Right lung (tissue), 2 donors: ENCODE measurements at regions not wholly inside any gene's neighbourhood (a gene's known extent, or its start where the extent isn't known, plus 50 kb on each side); places are given as distances from the start of the nearest gene placed in this dataset.
"Not testable (repeated sequence)": the region's sequence is repeated elsewhere in the genome, so short reads cannot be mapped to it uniquely, and the experiment has no call there.

Experiments
- DNase-seq, 2 donors: peaks; one replicate each; pipeline ENCODE4 v3.0.0-alpha.2; 2013

DNA sequence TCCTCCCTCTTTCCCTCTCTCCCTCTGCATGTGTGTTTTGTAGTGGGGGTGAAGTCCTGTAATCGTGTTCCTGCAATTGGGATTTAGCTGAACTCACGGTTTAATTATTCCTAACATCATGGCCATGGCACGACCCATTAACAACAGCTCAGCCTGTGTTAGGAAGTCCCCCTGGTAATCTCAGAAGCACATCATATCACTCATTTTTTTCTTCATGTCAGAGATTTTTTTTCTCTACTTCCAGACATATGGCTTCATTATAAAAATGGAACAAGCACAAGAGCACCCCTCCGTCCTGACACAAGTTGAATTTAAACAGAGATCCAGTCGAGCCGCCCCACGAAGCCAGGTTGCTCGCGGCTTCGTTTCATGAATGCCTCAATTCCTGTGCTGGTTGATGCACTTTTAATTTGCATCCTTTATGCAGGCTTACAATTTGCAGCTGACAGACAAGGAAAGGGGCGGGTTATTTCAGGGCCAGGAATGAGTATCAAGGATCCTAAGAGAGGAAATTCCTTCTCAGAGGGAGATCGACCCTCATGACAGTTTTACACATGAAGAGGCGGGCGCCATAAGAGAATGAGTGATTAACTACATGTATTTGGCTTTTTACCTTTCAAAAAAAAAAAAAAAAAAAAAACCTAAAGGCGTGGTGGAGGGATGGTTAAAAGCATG, 192.9 kb downstream of the MAF start:
- DNase-seq, result no peak

DNA sequence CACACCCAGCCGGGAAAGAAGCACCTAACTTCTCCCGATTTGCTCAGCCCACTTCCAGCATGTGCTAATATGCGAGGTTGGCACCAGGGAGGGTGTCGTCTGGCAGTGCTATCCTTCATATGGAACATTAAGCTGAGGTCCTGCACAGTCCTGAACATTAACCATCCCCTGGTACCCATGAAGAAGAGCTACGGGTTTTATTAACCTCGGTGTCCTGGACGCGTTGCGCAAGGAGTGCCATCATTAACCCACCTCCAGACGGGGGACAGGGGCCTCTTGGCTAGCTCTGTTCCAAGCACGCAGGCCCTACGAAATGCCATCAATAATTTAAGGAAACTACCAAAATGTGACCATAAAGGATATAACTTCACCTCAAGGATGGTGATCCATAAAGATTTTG, 193.5 kb downstream of the MAF start:
- DNase-seq, result no peak

DNA sequence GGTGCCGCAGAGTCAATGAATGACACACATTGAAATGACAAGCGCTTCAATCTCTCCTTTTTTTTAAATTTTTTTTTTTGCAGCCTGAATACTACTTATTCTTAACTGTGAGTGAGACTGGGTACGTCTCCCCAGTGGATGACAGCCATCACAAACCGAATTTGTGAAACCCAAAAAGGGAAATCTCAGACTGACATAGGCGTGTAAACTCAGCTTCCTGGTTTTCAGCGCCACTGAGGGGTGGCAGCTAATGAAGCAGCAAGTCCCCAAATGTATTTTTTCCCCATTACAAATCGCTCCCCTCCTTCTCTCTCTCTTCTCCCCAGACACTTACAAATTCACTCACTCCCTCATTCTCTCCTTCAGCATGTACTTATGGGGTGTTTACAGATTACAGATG, 196.0 kb downstream of the MAF start:
- DNase-seq, result no peak

DNA sequence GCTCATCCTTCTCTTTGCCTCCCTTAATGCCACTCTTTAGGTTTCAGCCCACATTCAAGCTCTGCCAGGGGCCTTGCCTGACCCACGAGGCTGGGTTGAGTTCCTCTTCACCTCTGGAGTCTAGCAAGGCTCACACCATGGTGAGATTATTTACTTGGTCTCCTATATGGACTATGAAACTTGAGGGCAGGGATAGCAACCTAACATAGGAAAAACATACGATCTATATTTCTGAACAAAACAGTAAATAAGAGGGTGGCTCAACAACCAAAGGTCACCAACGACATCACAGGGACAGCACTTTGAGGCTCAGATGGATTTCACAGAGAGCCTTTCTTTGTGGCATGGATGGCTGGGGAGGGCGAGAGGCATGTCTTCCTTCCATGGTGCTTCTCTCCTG, 197.0 kb downstream of the MAF start:
- no peak for DNase-seq

DNA sequence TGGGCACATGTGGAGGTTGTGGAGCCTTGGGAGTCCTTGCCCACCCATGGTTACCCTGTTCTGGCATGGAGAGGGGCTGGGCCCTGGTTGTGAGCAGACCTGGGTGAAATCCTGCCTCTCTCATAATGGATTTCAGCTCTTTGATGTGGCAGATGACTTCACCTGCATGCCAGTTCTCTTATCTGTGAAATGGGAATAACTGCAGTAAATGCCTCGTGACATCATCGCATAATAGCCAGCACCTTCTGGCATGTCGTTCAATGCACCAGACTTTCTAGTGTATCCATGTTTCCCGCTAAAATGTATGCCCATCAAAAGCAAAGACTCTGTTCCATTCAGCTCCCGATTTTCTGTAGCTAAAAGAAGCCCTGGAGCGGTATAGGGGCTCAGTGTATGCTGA, 197.6 kb downstream of the MAF start:
- DNase-seq, result no peak

DNA sequence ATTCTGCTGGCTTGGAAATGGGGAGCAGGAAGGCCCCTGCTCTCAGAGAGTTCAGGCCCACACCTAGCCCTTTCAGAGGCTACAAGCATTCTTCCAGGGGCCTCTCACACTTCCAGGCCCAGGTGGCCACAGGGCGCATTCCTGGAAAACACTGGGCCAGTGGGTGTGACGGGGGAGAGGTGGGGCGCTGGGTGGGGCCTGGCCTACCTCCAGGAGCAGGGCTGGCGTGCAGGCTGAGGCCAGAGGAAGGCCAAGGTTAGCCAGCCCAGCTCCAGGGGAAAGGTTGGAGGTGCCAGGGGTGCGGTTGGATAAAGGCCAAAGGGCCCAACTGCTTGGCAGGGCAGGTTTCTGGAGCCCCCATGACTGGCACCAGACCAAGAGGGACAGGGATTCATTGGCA, 198.2 kb downstream of the MAF start:
- no peak for DNase-seq

DNA sequence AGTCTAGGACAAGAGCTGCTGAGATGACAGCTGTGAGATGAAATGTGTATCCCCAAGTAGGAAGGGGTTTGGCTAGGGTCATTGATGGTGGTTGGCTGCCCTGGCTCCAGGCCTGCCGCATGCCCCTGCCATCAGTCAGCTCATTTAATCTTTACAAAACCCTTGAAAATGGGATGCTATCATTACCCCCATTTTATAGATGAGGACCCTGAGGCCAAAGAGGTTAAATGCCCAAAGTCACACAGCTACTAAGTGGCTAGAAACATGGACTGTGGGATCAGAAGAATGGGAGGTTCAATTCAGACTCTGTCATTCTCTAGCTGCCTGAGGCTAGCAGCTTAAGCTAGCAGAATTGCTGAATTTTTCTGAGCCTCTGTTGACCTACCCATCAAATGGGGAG, 198.8 kb downstream of the MAF start:
- no peak for DNase-seq

DNA sequence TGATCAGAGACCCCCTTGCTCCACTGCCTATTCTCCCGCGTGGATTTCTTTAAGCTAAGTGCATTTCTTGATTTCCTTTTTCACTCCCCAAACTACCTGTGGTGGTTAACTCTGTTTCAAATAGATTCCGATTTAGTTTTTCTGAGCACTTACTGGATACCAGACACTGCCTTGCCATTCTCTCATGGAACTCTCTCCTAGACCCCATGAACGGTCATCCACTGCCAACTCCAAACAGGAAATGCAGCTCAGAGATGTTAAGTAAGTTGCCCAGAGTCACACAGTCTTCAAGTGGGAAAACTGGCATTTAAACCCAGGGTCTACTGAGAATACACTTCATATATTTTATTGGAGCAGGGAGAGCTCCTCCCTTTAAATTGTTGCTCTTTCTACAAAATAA, 199.4 kb downstream of the MAF start:
- DNase-seq, result no peak

DNA sequence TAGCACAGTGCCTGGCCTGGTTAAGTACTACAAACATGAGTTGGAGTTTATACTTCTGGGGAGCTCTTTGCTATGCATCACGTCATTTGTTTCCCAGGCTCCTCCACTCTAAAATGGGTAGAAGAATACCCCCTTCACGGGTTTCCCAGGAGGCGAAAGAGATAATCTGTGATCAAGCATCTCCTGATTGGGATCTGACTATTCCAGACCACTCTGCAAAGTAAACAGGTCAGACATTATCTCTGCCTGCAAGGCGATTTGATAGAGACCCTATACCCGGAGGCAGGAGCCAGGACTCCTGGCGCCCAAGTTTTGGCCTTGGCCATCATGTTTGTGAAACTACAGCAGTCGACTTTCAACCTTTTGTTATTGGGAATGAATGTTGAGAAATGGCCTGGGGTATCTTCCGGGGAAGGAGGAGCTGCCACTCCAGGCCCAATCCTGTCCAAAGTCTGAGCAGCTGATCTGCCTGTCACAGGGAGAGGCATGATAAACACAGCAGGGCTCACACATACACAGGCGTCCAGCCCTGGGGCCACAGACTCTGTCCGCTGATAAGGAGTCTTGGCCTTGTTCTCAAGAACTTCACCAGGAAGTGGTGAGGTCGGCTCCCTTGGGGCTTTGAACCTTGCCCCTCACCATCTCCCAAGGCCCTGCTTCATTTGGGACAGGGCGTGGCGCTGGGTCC, 199.9 kb downstream of the MAF start:
- no peak for DNase-seq

DNA sequence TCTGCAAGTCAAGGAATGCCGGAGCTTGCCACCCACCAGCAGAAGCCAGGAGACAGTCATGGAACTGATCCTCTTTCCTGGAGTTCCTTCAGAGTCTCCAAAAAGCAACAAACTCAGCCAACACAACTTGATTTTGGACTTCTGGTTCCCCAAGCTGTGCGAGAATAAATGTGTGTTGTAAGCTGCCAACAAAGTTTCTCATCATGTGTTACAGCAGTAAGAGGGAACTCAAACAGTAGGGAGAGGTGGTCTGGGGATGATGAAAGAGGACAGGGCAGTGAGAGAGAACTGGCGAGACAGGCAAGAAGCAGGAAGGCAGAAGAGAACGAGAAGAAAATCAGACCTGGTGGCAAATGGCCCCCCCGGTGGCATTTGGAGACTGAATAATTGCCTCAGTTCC, 204.9 kb downstream of the MAF start:
- no peak for DNase-seq

DNA sequence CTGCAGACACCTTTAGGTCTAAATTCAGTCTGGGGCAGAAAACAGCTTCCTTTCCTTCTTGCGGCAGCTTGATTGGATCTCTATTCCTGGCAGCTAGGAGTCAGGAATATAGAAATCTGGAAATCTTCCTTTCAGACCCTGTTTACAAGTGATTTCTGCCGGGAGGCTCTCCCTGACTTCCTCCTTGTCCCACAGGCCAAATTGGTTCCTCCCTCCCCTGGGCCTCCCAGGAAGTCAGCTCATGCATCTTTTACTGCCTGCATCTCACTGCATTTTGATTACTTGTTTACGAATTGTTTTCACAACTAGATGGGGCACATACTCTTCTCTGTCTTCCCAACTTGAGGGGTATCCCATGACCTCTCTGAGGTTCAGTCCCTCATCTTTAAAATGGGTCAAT, 206.3 kb downstream of the MAF start:
- no peak for DNase-seq

DNA sequence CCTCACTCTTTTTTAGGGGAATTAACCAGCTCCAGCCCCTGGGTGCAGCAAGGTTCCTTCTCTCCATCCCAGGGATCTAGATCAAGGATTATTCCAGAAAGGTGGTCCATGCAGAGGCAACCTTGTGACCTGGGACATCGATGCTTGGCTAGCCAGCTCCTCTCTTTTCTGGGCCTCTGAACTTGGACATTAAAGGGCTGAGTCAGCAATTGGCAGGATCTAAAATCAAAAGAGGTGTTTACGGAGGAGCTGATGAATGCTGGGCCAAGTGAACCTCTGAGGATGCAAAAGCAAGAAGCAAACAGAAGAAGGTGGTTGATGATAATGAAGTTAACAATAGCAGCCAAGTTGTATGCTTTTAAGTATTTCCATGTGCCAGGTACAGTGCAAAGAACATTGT, 207.0 kb downstream of the MAF start:
- no peak for DNase-seq

DNA sequence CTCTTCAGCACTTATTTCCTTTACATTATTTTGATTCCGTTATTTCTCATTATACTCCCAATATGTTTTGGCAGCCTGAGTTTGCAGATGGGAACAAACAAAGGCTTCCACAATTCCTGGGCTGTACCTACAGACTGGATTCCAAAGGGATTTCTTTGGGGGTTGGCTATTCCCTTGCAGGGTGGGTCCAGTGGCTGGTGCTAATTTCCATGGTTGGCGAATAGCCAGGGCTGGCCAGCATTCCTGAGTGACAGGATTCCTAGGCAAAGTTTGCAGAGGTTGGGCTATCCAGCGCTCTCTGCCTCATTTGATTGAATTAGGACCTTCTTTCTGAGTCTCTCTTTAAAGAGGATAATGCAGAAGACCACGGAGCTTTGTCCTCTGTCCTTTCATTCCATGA, 207.4 kb downstream of the MAF start:
- DNase-seq, result no peak

DNA sequence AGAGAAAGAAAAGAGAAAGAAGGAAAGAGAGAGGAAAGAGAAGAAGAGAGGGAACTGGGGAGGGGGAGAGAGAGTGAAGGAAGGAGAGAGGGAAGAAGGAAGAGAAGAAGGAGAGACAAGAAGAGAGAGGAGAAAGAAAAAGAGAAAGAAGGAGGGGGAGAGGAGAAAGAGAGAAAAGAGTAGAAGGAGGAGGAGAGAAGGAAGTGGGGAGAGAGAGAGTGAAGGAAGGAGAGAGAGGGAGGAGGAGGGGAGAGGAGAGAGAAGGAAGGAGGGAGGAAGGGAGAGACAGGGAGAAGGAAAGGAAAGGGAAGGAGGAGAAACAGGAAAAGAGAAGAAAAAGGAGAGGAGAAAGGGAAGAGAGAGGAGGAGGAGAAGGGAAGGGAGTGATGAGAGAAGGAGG, 208.5 kb downstream of the MAF start:
- no peak for DNase-seq

DNA sequence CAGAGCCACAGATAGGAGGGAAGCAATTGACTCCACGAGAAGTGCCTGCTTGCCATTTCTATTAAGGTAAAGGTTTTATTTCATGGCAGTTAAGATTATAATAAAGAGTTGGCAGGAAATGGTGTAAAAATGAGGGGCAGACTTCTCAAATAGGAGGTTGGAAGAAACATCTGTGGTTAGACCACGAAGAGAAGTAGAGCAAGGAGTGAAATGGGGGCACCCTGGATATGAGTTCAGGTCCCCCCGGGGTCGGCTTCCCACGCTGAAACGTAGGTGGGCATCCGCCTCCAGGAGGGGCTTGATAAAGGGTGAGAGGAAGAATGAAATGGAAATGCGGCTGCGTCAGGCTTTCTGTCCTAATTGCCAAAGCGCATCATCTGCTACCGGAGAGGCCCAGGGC, 209.1 kb downstream of the MAF start:
- DNase-seq, result no peak

DNA sequence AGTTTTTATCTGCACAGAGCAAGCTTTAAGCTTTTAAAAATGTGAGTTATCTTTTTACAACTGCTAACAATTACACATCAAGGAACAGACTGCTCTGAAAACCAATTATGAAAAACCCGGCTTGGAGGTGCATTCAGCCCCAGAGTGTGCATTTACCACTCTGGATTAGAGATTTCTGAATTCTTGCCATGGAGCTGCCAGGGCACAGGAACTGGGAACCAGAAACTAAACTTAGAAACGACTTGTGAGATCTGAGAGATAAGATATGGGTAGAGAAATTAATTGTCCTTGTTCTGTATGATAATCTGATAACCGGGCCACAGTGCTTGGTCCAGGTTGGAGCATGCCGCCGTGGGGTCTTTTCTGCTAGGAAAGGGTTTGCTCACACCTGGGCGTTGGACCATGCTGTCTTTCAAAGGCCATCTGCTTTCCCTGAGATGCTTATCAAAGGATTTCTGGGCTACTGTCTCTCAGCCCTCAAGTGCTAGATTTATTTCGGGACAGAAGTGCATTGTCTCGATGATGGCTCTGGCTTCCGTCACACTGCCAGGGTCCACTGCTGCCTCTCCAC, 210.0 kb downstream of the MAF start:
- no peak for DNase-seq

DNA sequence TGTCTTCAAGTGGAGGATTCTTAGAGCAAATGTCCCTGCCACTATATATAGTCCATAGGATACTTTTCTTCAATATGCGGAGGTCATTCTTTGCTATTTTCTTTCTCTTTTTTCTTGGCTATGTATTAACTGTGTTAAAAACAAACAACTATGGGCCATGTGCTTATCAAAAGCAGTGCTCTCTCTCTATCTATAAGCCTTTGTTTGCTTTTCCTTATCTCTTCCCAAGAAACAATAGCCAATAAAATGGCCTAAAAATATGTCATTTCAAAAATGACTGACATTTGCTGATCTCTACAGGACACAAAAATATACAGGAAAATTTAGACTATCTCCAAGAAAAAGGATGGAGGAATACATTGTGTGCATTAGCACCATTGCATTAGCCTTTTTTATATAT, 212.1 kb downstream of the MAF start:
- DNase-seq, result no peak

DNA sequence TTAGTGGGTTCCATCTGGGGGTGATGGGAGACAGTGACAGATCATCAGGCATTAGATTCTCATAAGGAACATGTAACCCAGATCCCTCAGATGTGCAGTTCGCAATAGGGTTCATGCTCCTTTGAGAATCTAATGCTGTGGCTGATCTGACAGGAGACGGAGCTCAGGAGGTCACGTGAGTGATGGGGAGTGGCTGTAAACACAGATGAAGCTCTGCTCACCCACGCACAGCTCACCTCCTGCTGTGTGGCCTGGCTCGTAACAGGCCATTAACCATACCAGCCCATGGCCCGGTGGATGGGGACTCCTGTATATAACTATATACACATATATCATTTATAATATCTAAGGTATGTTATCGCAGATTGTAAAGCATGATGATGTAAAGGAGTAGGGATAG, 214.2 kb downstream of the MAF start:
- no peak for DNase-seq

DNA sequence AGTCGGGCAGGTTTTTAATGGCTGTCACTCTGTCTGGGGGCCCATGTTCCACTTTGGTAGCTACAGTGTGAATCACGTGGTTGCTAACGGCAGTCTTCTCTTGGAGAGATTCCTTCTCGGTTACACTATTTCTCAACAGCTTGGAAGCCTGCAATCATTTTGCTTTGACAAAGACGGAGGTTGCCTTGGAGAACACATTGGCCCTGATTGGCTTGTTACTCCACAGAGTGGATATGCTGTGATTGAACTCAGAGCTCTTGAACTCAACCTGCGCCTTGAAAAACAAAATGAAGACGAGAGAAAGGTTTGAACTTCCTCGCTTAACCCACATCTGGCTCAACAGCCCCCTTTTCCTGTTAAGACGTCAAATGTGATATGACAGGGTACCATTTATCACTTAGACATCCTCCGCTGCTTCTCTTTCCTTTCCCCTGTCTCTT, 218.9 kb downstream of the MAF start:
- peak; percentile 36 to 48 for DNase-seq

DNA sequence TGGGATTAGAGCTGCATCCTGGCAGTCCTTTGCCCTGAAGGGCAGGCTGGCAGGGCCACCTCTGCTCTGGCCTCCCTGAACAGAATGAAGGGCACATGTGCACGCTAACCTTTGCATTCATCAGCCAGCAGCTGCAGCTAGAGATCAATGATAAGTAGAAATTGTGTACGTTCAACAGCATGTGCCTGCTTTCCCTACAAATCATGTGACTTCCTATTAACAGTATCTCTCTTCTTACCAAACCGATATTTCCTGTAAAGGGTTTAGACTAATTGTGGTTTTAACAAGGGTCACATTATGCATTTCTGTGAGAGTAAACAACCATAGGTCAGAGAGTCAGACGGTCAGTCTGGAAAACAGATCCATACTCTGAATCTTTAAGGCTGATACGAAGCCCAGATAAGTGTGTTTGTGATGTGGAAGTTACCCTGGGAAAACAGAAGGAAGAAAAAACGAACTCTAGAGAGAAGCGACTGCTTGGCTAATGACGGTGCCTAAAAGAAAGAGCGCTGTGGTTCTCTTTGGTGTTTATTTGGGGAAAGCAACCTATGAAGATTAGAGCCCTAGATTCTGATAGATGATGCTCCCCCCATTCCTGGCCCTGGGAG, 219.4 kb downstream of the MAF start:
- DNase-seq, result no peak

DNA sequence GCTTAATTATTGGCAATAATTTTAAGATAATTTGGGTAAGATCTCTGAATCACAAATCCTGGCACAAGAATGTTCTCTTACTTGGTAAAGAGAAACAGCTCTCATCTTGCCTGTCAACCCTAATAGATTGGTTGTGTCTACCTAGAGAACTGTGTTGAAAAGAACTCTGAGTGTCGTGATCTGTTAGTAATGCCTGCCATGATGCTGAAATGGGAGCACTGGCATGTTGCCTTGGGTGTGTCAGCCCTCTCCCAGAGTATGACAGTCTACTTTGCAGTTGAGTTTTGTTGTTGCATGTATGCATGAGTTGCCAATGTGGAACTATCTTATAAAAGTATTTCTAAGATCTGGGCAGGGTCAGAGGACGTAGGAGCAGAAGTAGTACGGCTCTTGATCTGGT, 221.4 kb downstream of the MAF start:
- DNase-seq, result no peak

DNA sequence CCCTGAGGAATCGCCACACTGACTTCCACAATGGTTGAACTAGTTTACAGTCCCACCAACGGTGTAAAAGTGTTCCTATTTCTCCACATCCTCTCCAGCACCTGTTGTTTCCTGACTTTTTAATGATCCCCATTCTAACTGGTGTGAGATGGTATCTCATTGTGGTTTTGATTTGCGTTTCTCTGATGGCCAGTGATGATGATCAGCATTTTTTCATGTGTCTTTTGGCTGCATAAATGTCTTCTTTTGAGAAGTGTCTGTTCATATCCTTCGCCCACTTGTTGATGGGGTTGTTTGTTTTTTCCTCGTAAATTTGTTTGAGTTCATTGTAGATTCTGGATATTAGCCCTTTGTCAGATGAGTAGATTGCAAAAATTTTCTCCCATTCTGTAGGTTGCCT, 223.5 kb downstream of the MAF start:
- not testable (repeated sequence) for DNase-seq

DNA sequence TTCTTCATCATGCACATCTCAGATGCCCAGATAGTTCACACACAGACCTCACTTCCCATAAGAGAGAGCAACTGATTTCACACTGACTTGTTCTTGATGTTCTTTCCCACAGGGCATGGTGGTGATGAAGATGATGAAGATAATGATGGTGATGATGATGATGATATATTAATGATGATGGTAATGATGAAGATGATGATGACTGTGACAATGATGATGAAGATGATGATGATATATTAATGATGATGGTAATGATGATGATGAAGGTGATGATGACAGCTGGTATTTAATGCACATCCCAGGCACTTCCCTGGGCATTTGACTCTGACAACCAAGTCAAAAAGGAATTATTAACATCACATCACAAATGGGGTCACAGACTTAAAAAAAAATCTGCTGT, 225.2 kb downstream of the MAF start:
- DNase-seq, result no peak
